ENCODE measurements at regions not wholly inside any gene's neighbourhood (a gene's known extent, or its start where the extent isn't known, plus 50 kb on each side); places are given as distances from the start of the nearest gene placed in this dataset.

DNA sequence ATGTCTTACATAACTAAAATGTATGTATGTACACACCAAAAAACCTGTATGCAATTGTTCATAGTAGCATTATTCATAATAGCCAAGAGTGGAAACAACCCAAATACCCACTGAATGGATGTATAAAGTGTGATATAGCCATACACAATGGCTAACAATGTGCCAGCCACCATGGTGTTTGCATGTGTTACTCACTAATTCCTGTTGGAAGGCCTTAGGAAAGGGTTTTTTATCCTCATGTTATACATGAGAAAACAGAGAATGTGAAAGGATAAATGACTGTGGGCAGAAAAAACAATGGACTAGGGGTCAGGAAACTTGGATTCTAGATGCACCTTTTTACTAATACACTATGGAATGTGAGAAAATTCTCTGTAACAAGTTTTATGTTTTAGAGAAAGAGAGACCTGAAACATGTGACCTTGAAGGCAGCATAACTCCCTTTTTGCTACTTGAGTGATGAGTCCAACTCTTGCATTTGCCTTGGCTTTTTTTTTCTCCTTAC is 55.7 kb downstream of the TIGD2 start (continued):
- TF ChIP-seq ZNF232 (CRISPR knock-in tag; IDR thresholded peaks at IDR 0.05) (no peak), PCBP1 (IDR thresholded peaks at IDR 0.05; ENCODE audit: low read depth, low read length, poor library complexity, severe bottlenecking) (no peak), ZFP1 (CRISPR knock-in tag; IDR thresholded peaks at IDR 0.05) (no peak)

DNA sequence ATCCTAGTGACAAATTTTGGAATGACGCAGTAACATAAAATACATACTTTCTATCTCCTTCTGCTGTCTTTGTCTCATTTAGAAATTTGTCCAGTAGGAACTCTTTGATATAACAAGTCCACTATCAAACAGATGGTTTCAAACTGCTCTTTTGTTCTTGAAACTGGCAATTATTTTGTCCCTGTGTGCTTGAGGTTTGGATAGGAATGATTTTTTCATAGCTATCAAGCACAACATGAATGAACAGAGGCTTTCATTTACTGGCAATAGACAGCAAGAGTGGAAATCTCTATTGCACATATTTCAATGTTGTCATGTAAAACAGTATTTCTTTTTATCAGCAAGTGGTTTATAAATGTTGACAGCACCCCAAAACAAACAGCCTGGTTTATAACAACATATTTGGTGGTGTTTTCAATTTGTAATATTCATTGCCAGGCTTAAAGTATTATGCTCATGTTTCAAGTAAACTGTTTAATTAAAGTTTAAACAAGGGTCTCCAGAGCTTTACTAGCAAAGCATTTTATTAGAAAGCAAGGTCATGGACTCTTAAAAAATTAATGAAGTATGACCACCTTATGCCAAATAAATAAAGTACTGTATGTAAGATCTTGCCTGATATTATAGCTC is 60.0 kb downstream of the TIGD2 start:
- H3K4me3 ChIP-seq, result no peak overlapping the region
- no peak overlapping the region for H2AFZ ChIP-seq (ENCODE audit: low read depth, low read length)
- ChIA-PET CTCF (ENCODE audit: low intra/inter-chr PET ratio) (interaction anchor here (0.6 kb wide), 1 partner anchor 13 kb away, joined by 3 read pairs; no protein-coding TSS in a partner anchor), POLR2A (no interaction called here)
- DNase-seq (ENCODE audit: extremely low read depth in 1 of 4, low spot score in 3 of 4), result no peak
- ATAC-seq, result no peak
- no TSS peak for BruUV-seq (replicated peaks)
- no peak overlapping the region for H3K9ac ChIP-seq (ENCODE audit: insufficient read depth in 1 of 2, low read depth in 2 of 2, low read length in 2 of 2)
- TF ChIP-seq OTX1 (CRISPR knock-in tag; IDR thresholded peaks at IDR 0.05) (no peak), POLR2H (tag; IDR thresholded peaks at IDR 0.05; ENCODE audit: low read depth) (no peak), MEF2D (tag; conservative IDR thresholded peaks at IDR 0.05; ENCODE audit: low read depth) (no peak), ZNF12 (CRISPR knock-in tag; IDR thresholded peaks at IDR 0.05) (no peak), TEAD4 (IDR thresholded peaks at IDR 0.05; ENCODE audit: low read length) (no peak), TEAD4 (CRISPR knock-in tag; IDR thresholded peaks at IDR 0.05; ENCODE audit: borderline replicate concordance) (no peak), DACH1 (IDR thresholded peaks at IDR 0.05; ENCODE audit: partially characterized antibody) (no peak)
- TF ChIP-seq, protein P1, sequence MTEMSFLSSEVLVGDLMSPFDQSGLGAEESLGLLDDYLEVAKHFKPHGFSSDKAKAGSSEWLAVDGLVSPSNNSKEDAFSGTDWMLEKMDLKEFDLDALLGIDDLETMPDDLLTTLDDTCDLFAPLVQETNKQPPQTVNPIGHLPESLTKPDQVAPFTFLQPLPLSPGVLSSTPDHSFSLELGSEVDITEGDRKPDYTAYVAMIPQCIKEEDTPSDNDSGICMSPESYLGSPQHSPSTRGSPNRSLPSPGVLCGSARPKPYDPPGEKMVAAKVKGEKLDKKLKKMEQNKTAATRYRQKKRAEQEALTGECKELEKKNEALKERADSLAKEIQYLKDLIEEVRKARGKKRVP (CRISPR knock-in tag; IDR thresholded peaks at IDR 0.05), result no peak
- TF ChIP-seq, protein P2, sequence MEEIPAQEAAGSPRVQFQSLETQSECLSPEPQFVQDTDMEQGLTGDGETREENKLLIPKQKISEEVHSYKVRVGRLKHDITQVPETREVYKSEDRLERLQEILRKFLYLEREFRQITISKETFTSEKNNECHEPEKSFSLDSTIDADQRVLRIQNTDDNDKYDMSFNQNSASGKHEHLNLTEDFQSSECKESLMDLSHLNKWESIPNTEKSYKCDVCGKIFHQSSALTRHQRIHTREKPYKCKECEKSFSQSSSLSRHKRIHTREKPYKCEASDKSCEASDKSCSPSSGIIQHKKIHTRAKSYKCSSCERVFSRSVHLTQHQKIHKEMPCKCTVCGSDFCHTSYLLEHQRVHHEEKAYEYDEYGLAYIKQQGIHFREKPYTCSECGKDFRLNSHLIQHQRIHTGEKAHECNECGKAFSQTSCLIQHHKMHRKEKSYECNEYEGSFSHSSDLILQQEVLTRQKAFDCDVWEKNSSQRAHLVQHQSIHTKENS (CRISPR knock-in tag; IDR thresholded peaks at IDR 0.05), result no peak
- H3K79me2 ChIP-seq (ENCODE audit: control insufficient read depth, insufficient read depth, low read length), result no peaks in the 10 kb centered on the region
- intact Hi-C loops (cut with micrococcal nuclease), result no loop called here
- no peaks in the 10 kb centered on the region for H4K20me1 ChIP-seq (replicated peaks; ENCODE audit: control insufficient read depth, insufficient read depth, low read length)
- WGBS (ENCODE audit: insufficient coverage, low coverage, missing lambda C conversion rate), result 0% methylated on average over 1 of the region's 1 CpG
- no peaks in the 10 kb centered on the region for H3K4me1 ChIP-seq (replicated peaks in 1 of 2; ENCODE audit: control insufficient read depth in 2 of 2, insufficient read depth in 2 of 2, low read length in 2 of 2)
- in situ Hi-C loops (cut with MboI), result no loop called here
- FAIRE-seq, result no peak
- no peak overlapping the region for H3K4me2 ChIP-seq (ENCODE audit: insufficient read depth, low read length)
- H3K9me3 ChIP-seq (replicated peaks; ENCODE audit: control insufficient read depth, insufficient read depth, low read depth, low read length), result no peaks in the 10 kb centered on the region
- H3K27ac ChIP-seq (ENCODE audit: extremely low read depth, low read depth, low read length), result no peak overlapping the region
- no peaks in the 10 kb centered on the region for H3K9me1 ChIP-seq (ENCODE audit: control insufficient read depth, insufficient read depth, low read length)
- H3K27me3 ChIP-seq (ENCODE audit: control insufficient read depth in 2 of 2, insufficient read depth in 2 of 2, low read length in 2 of 2), result no peaks in the 10 kb centered on the region; a peak in 1 of 5 replicates
- H3K36me3 ChIP-seq (ENCODE audit: control insufficient read depth, insufficient read depth, low read length), result no peaks in the 10 kb centered on the region

Data from K562 (cell line).